Esophagus squamous epithelium (tissue), 5 donors: ENCODE measurements at regions not wholly inside any gene's neighbourhood (a gene's known extent, or its start where the extent isn't known, plus 50 kb on each side); places are given as distances from the start of the nearest gene placed in this dataset.

Source experiments
- DNase-seq: peaks from one replicate; lab custom pipeline; 2025; lab: John Stamatoyannopoulos, UW
- H3K27ac ChIP-seq, 4 donors: fragments of 200-600 bp; sonication (generic); one replicate each; pipeline ENCODE4 v1.5.1; 2016 to 2019; ENCODE audit warnings: mild to moderate bottlenecking in 1 of 4
- H3K27me3 ChIP-seq, 4 donors: fragments of 200-600 bp; sonication (generic); 1 replicate in 3 of 4; 2 replicates in 1 of 4; pipeline versions ENCODE4 v1.5.1 to v1.6.0; 2017 to 2021; ENCODE audit warnings: antibody characterized with exemption in 1 of 4
- H3K36me3 ChIP-seq, 3 donors: fragments of 200-600 bp; sonication (generic); one replicate each; pipeline ENCODE4 v1.5.1; 2016 to 2019
- H3K4me1 ChIP-seq, 3 donors: fragments of 200-600 bp; sonication (generic); one replicate each; pipeline ENCODE4 v1.5.1; 2017 to 2019
- H3K4me3 ChIP-seq, 4 donors: fragments of 200-600 bp; sonication (generic); 1 replicate in 3 of 4; 2 replicates in 1 of 4; pipeline ENCODE4 v1.5.1; 2016 to 2019; ENCODE audit warnings: mild to moderate bottlenecking in 2 of 4, moderate library complexity in 1 of 4
- H3K9me3 ChIP-seq, 3 donors: fragments of 200-600 bp; sonication (generic); one replicate each; pipeline ENCODE4 v1.5.1; 2016 to 2019
- POLR2A ChIP-seq, 4 donors: fragments of 450-650 bp; IDR thresholded peaks; one replicate each; pipeline ENCODE4 v1.6.1; 2017; ENCODE audit warnings: antibody characterized with exemption in 4 of 4, mild to moderate bottlenecking in 4 of 4, moderate library complexity in 3 of 4
- WGBS, 2 donors: methylation state at CpG; one replicate each; pipeline ENCODE4 v1.1.5; 2018; 5-methylcytosine and 5-hydroxymethylcytosine counted together
- intact Hi-C: fragments of 100-400 bp; cut with DNase I; formaldehyde crosslinking; loops from one replicate; pipeline ENCODE4 v1.15.0; 2022
- TF ChIP-seq, protein P1 (sequence below), 6 experiments: fragments of 450-650 bp in 4 of 6; fragments of 200-600 bp in 2 of 6; sonication (generic) in 2 of 6; IDR thresholded peaks; one replicate each; pipeline ENCODE4 v1.5.1; 2016 to 2019; ENCODE audit warnings: antibody characterized with exemption in 6 of 6, mild to moderate bottlenecking in 4 of 6, moderate library complexity in 4 of 6
- donor health status: DM: yes; HTN: yes; CAD: no.

DNA sequence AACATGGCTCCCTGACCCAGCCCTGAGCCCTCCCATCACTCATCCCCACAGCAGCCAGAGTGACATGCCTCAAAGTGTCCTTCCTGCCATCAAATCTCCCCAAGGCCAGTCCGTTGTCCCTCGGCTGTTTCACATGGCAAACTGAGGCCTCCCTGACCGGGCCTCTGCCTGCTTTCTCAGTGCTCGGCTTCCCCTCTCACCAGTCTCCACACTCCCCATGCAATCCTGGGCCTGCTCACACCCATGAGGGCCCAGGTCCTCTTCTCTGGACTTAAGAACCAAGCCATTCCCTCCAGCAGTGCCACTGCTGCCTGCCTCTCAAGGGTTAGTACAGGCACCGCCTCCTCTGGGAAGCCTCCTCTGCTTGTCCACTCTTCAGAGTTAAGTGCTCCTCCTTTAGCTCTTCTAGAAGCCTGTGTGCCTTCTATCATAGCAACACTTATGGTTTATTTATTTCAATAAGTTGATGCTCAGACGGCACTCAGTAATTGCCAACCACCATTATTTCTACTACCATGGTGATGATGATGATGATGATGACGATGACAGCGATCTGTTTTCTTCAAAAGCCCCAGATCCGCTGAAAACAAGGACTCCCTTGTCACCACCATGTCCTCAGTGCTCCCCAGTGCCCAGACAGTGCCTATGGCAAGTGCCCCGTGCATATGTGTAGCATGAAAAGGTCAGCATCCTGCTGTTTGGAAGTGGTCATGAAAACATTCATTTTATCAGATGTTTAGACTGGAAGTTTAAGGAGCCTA is 449.0 kb downstream of the CDH26 start:
- intact Hi-C loops = no loop called here
- 53 to 65% methylated on average over 10 of the region's 10 CpGs for WGBS, 2 donors
- H3K9me3 ChIP-seq = no peaks in the 10 kb centered on the region
- no peaks in the 10 kb centered on the region for H3K4me1 ChIP-seq
- no peak for DNase-seq
- no peaks in the 10 kb centered on the region for H3K36me3 ChIP-seq
- H3K27me3 ChIP-seq = no peaks in the 10 kb centered on the region
- no peak overlapping the region for H3K4me3 ChIP-seq
- no peak overlapping the region for H3K27ac ChIP-seq
- no peak for TF ChIP-seq POLR2A (IDR thresholded peaks at IDR 0.05)
- TF ChIP-seq, protein P1, sequence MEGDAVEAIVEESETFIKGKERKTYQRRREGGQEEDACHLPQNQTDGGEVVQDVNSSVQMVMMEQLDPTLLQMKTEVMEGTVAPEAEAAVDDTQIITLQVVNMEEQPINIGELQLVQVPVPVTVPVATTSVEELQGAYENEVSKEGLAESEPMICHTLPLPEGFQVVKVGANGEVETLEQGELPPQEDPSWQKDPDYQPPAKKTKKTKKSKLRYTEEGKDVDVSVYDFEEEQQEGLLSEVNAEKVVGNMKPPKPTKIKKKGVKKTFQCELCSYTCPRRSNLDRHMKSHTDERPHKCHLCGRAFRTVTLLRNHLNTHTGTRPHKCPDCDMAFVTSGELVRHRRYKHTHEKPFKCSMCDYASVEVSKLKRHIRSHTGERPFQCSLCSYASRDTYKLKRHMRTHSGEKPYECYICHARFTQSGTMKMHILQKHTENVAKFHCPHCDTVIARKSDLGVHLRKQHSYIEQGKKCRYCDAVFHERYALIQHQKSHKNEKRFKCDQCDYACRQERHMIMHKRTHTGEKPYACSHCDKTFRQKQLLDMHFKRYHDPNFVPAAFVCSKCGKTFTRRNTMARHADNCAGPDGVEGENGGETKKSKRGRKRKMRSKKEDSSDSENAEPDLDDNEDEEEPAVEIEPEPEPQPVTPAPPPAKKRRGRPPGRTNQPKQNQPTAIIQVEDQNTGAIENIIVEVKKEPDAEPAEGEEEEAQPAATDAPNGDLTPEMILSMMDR (IDR thresholded peaks at IDR 0.05) = no peak

DNA sequence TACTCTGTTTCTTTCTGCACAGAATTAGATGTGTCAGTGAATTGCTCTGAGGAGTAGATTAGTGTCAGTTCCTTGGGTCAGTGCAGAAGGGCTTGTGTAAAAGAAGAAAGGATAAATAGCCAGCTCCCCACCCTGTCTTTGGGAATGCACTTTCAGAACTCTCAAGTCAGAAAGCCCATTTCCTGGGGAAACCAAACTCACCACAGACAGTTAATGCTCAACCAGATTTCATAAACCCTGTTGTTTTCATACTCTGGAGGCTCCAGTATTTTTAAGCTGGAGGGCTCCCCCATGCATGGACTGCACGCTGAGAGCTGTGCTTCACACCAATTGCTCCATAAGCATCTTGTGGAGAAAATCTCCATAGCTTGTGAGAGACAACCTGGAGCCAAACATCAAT is 449.7 kb downstream of the CDH26 start:
- 67% methylated on average over 1 of the region's 1 CpG; no CpG with 5 or more reads in 1 of the 2 donors for whole genome bisulfite sequencing, 2 donors
- no peak overlapping the region for H3K4me3 ChIP-seq
- H3K27me3 ChIP-seq = no peaks in the 10 kb centered on the region
- no peak for DNase-seq
- intact Hi-C loops = no loop called here
- H3K4me1 ChIP-seq = no peaks in the 10 kb centered on the region
- H3K9me3 ChIP-seq = no peaks in the 10 kb centered on the region
- TF ChIP-seq, protein P1 (IDR thresholded peaks at IDR 0.05) = no peak
- TF ChIP-seq POLR2A (IDR thresholded peaks at IDR 0.05) = no peak
- H3K27ac ChIP-seq = no peak overlapping the region
- no peaks in the 10 kb centered on the region for H3K36me3 ChIP-seq

DNA sequence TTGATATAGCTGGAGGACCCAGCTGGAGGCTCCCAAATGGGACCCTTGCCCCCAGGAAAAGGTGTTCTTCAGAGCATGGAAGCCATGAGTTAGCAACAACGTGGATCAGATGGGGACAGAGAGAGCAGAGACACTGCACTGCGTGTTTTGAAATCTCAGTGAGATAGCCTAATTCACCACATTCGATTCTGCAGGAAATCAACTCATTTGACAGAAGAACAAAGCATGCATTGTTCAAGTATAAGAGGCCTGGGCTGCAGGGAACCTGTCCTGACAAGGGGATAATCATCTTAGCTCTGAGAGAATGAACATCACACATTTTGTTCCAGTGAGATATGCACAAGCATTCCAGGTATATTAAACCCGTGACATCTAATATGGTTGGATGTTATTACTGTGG is 450.2 kb downstream of the CDH26 start:
- H3K4me3 ChIP-seq = no peak overlapping the region
- WGBS, 2 donors = 30 to 58% methylated on average over 4 of the region's 4 CpGs
- H3K9me3 ChIP-seq = no peaks in the 10 kb centered on the region
- TF ChIP-seq, protein P1 (IDR thresholded peaks at IDR 0.05) = no peak
- no peak for TF ChIP-seq POLR2A (IDR thresholded peaks at IDR 0.05)
- no peaks in the 10 kb centered on the region for H3K27me3 ChIP-seq
- intact Hi-C loops = no loop called here
- no peaks in the 10 kb centered on the region for H3K4me1 ChIP-seq
- no peak overlapping the region for H3K27ac ChIP-seq
- no peaks in the 10 kb centered on the region for H3K36me3 ChIP-seq
- no peak for DNase-seq

DNA sequence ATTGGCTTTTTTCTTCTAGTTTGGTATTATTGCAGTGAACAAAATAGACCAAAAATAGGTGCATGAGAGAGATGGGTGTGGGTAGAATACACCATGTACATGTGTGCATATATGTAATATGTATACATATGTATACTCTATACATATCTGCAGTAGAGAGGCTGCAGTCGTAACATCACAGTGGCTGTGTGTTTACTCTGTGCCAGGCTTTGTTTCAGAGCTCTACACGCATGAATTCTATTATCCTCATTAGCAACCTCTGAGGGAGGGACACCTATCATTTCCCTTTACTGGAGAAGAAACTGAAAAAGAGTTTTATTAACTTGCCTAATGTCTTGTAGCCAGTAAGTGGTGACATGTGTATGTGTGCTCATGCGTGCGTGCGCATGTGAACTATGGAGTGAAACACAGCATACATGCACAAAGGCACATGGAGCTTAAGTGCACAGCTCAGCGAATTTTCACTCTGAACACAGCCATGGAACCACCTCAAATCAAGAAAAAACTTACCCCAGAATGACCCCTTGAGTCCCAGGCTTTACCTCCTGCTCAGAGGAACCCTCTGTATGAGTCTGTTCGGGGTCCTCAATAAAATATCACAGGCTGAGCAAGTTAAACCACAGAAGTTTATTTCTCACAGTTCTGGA is 452.5 kb downstream of the CDH26 start:
- WGBS, 2 donors = 69 to 73% methylated on average over 7 of the region's 7 CpGs
- TF ChIP-seq, protein P1 (IDR thresholded peaks at IDR 0.05) = no peak
- no peak for TF ChIP-seq POLR2A (IDR thresholded peaks at IDR 0.05)
- Histone ChIP-seq H3K4me1 (no peaks in the 10 kb centered on the region), H3K4me3 (no peak overlapping the region), H3K27ac (no peak overlapping the region), H3K9me3 (no peaks in the 10 kb centered on the region), H3K27me3 (no peaks in the 10 kb centered on the region), H3K36me3 (no peaks in the 10 kb centered on the region)
- no peak for DNase-seq
- intact Hi-C loops = no loop called here

DNA sequence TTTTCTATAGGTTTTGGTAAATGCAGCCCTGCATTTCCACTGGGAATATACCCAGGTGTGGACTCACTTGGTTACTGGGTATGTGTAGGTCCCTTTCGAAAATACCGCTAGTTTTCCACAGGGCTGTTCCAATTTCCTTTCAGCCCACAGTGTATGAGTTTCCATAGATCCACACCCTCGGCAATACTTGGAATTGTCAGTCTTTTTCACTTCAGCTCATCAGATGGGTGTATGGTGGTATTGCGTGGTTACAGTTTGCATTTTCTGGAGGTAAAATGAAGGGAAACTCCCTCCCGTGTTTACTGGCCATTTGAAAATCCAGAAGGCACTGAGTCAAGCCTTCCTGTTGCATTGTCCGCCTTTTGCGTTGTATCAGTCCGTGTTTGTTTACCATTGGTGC is 453.6 kb downstream of the CDH26 start:
- DNase-seq = no peak
- intact Hi-C loops = no loop called here
- Histone ChIP-seq H3K4me1 (no peaks in the 10 kb centered on the region), H3K27ac (no peak overlapping the region), H3K27me3 (no peaks in the 10 kb centered on the region), H3K4me3 (no peak overlapping the region), H3K36me3 (no peaks in the 10 kb centered on the region), H3K9me3 (no peaks in the 10 kb centered on the region)
- no peak for TF ChIP-seq POLR2A (IDR thresholded peaks at IDR 0.05)
- TF ChIP-seq, protein P1 (IDR thresholded peaks at IDR 0.05) = no peak
- WGBS, 2 donors = 83 to 89% methylated on average over 8 of the region's 8 CpGs
